ENCODE measurements at regions not wholly inside any gene's neighbourhood (a gene's known extent, or its start where the extent isn't known, plus 50 kb on each side); places are given as distances from the start of the nearest gene placed in this dataset.

DNA sequence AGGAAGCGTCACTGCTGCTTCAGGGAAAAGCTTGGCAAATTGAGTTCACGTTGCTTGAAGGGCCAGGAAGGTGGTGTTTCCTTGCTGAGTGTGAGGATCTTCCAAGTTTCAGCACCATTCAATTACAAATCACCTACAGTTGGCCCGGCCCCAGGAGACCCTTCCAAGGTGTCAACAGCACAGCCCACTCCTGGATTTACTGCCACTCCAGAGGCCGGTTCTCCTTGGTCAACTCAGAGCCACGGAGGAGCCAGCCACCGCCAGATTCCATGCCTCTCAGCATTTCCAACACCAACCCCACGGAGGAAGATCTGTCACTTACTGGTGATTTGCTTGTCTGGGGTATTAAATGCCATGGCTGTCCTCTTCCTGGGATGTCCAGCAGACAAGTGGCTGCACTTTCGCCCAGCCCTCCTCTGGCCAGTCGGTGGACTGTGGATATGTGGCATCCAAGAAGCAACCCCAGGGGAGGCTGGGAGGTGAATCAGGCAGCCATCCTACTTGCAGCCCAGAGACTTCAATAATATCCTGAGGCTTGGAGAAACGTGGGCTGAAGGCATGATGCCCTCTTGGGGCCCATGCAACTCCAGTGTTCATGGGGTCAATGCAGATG lies 74.1 kb upstream of the SHANK2 start:
- no peaks in the 10 kb centered on the region for H3K27me3 ChIP-seq
- intact Hi-C loops (cut with DNase I) = no loop called here
- no peak for DNase-seq
- no peaks in the 10 kb centered on the region for H3K4me1 ChIP-seq
- H3K36me3 ChIP-seq = no peaks in the 10 kb centered on the region
- WGBS, 2 donors = 85 to 89% methylated on average over 7 to 9 of the region's 10 CpGs
- TF ChIP-seq, protein P1, sequence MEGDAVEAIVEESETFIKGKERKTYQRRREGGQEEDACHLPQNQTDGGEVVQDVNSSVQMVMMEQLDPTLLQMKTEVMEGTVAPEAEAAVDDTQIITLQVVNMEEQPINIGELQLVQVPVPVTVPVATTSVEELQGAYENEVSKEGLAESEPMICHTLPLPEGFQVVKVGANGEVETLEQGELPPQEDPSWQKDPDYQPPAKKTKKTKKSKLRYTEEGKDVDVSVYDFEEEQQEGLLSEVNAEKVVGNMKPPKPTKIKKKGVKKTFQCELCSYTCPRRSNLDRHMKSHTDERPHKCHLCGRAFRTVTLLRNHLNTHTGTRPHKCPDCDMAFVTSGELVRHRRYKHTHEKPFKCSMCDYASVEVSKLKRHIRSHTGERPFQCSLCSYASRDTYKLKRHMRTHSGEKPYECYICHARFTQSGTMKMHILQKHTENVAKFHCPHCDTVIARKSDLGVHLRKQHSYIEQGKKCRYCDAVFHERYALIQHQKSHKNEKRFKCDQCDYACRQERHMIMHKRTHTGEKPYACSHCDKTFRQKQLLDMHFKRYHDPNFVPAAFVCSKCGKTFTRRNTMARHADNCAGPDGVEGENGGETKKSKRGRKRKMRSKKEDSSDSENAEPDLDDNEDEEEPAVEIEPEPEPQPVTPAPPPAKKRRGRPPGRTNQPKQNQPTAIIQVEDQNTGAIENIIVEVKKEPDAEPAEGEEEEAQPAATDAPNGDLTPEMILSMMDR (IDR thresholded peaks at IDR 0.05) = no peak
- no peak overlapping the region for H3K4me3 ChIP-seq (replicated peaks in 1 of 3)
- no peaks in the 10 kb centered on the region for H3K9me3 ChIP-seq
- no peak overlapping the region for H3K27ac ChIP-seq

DNA sequence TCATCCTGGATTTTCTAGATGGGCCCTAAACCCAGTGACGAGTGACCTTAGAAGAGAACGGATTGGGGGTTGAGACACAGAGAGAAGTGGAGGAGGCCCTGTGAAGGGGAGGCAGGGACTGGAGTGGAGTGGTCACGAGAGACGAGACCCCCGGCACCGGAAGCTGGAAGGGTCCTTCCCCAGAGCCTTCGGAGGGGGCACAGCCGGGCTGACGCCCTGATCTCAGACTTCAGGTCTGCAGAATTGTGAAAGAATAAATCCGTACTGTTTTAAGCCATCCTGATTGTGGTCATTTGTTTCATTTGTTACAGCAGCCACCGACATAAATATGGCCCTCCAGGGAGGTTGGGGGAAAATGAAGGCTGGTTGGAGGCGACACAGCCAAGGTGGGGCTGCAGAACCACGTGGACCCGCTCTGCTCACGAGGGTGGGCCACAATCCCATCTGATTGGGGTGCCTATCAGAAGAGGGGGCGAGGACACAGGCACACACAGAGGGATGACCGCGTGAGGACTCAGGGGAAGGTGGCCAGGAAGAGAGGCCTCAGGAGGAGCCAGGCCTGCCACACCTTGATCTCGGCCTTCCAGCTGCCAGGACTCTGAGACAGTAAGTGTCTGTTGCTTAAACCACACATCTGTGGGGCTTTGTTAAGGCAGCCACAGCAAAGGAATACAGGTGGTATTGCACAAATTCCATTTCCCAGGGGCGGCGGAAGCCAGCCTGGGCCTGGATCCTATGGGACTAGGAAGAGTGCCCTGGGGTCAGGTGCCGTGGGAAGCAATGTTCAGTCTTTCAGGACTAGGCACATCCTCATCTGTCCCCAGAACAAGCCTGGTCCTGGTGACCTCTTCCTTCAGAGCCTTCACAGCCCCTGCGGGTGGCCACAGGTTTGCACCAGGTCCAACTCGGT lies 73.3 kb upstream of the SHANK2 start:
- TF ChIP-seq POLR2A (IDR thresholded peaks at IDR 0.05) = no peak
- TF ChIP-seq, protein P1 (IDR thresholded peaks at IDR 0.05) = no peak
- 86 to 91% methylated on average over 24 of the region's 24 CpGs for WGBS, 2 donors

DNA sequence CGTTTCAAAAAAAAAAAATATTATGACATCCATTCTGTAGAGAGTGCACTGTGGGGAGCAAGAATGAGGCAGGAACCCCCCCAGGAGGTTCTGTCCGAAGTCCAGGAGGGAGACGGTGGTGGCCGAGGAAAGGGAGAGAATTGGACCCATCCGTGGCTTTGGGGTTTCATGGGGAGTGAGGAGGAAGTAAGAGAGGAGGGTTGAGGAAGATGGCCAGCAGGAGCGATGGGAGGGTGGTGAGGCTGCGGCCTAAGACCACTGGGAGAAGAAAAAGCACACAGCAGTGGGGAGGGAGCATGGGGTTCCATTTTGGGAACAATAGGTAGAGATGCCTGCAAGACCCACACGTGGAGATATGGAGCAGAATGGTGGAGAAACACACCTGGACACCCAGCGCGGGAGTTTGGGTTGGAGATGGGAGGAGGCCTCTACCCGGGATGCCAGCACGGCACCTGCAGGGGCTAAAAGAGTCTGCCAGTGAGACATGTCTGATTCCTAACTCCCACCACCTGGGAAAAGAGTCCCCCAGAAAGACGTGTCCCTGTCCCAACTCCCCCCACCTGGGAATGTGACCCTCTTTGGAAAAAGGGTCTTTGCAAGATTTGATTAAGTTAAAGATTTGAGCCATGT lies 72.5 kb upstream of the SHANK2 start:
- intact Hi-C loops (cut with DNase I) = no loop called here
- WGBS, 2 donors = 89 to 92% methylated on average over 11 to 13 of the region's 13 CpGs
- no peaks in the 10 kb centered on the region for H3K4me1 ChIP-seq
- no peaks in the 10 kb centered on the region for H3K9me3 ChIP-seq
- no peaks in the 10 kb centered on the region for H3K36me3 ChIP-seq
- no peak overlapping the region for H3K4me3 ChIP-seq (replicated peaks in 1 of 3)
- no peak overlapping the region for H3K27ac ChIP-seq
- H3K27me3 ChIP-seq = no peaks in the 10 kb centered on the region
- TF ChIP-seq, protein P1 (IDR thresholded peaks at IDR 0.05) = no peak
- TF ChIP-seq POLR2A (IDR thresholded peaks at IDR 0.05) = no peak
- DNase-seq = no peak

More for the DNA sequence above, 73.3 kb upstream of the SHANK2 start:
- no peak overlapping the region for H3K4me3 ChIP-seq (replicated peaks in 1 of 3)
- intact Hi-C loops (cut with DNase I) = no loop called here
- H3K9me3 ChIP-seq = no peaks in the 10 kb centered on the region
- no peak for DNase-seq
- no peaks in the 10 kb centered on the region for H3K27me3 ChIP-seq
- H3K4me1 ChIP-seq = no peaks in the 10 kb centered on the region
- no peak overlapping the region for H3K27ac ChIP-seq
- no peaks in the 10 kb centered on the region for H3K36me3 ChIP-seq

DNA sequence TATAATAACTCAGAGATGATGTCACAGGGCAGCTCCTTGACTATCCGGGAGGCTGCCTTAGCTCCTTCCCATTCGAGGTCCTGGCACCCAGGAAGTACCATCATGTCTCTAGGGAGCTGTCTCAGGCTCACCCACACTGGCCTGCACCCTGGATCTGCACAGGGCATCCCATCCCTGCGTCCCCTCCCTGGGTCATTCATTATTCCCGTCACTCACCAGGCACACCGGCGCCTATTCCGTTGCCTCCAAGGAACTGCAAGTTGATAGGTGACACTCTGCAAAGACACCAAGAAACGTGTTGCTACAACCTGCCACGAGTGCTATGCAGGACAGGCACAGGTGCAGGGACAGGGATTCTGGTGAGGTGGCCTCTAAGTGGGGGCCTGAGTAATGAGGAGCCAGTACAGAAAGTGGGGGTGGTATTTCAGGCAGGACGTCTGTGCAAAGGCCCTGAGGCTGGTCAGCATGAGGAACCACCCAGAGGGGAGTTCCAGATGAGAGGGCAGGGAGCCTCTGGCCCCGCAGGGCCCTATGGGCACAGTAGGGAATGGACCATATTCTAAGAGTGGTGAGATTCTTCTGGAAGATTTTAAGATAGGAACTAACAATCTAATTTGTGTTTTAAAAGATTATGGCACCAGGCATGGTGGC lies 71.6 kb upstream of the SHANK2 start:
- H3K27me3 ChIP-seq = no peaks in the 10 kb centered on the region
- H3K4me1 ChIP-seq = no peaks in the 10 kb centered on the region
- DNase-seq = no peak
- intact Hi-C loops (cut with DNase I) = no loop called here
- TF ChIP-seq, protein P1 (IDR thresholded peaks at IDR 0.05) = no peak
- TF ChIP-seq POLR2A (IDR thresholded peaks at IDR 0.05) = no peak
- no peaks in the 10 kb centered on the region for H3K9me3 ChIP-seq
- no peaks in the 10 kb centered on the region for H3K36me3 ChIP-seq
- no peak overlapping the region for H3K4me3 ChIP-seq (replicated peaks in 1 of 3)
- WGBS, 2 donors = 81 to 86% methylated on average over 11 of the region's 11 CpGs
- no peak overlapping the region for H3K27ac ChIP-seq
